NCI-H748 (cell line): ENCODE measurements at regions not wholly inside any gene's neighbourhood (a gene's known extent, or its start where the extent isn't known, plus 50 kb on each side); places are given as distances from the start of the nearest gene placed in this dataset.

ENCODE experiments used
- DNase-seq: peaks from one replicate; lab custom pipeline; 2025; ENCODE audit not compliant: unreplicated experiment; lab: John Stamatoyannopoulos, UW

DNA sequence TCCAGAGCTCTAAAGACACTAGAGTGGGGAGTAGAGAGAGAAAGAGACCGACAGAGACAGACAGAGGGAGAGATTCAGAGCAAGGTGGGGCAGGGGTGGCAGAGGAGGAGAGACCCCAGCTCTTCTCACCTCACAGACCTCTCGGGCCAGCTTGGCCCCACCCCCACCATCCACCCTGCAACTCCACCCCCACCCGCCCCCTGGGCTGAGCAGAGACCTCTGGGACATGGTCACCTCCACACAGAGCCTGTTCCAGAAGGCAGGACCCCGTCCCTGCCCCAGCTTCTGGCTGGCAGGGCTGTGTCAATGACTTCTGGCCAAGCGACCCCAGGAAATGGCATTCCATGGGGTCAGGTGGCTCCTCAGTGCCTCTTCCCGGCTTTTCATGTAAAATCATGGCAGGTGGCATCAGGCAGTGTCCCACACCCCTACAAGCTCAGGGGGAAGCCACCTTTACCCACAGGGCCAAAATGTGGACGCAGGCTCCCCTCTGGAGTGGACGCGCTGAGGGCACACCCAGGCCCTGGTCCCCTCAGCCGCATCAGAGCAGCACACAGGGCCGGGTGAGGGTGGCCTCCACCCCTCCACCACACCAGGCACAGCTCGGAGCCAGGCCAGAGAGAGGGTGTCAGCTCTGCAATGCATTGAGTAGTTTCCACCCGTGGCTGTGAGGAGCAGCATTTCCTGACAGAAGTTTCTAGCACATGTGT lies 131.2 kb upstream of the LPCAT1 start:
- DNase-seq, result no peak

DNA sequence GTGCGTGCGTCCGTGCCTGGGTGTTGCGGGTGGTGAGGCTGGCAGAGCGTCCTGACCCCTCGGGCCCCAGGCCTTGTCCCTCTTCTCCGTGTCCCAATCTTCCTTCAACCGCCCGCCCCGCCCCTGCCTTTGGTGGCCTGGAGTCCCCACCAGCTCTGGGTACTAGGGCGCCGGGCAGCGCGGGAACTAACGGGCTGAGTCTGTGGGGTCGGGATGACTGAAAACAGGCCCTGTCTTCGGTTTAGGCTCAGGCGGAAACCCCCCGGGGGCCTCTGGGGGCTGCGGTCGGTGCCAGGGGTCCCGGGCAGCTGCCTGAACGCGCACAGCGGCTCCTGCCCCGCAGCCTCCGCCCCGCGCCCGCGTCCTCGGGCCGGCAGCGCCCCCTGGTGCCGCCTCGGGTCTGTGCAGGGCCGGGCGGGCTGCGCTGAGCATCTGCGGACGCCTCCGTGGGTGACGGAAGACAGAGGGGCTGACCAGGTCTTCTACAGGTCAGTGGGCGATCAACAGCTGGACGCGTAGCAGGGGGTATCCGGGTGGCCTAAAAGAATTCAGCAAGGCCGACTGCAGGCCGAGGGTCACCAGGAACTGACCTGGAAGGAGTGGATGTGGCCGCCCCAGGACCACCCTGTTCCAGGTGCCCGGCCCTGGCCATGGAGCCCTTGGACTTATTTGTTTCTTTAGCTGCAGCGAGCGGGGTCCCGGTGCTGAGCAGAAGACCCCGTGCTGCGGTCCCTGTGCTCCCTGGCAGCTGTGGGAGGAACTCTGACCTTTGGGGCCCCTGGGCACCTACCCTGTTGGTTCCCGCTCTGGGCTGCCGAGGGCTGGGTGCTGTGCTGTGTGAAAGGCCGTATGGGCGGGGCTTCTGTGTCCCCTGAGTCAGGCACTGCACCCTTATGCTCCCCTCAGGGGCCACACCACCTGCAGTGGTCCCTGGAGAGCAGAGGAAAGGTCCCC lies 130.2 kb upstream of the LPCAT1 start:
- peak; percentile 44 for DNase-seq

DNA sequence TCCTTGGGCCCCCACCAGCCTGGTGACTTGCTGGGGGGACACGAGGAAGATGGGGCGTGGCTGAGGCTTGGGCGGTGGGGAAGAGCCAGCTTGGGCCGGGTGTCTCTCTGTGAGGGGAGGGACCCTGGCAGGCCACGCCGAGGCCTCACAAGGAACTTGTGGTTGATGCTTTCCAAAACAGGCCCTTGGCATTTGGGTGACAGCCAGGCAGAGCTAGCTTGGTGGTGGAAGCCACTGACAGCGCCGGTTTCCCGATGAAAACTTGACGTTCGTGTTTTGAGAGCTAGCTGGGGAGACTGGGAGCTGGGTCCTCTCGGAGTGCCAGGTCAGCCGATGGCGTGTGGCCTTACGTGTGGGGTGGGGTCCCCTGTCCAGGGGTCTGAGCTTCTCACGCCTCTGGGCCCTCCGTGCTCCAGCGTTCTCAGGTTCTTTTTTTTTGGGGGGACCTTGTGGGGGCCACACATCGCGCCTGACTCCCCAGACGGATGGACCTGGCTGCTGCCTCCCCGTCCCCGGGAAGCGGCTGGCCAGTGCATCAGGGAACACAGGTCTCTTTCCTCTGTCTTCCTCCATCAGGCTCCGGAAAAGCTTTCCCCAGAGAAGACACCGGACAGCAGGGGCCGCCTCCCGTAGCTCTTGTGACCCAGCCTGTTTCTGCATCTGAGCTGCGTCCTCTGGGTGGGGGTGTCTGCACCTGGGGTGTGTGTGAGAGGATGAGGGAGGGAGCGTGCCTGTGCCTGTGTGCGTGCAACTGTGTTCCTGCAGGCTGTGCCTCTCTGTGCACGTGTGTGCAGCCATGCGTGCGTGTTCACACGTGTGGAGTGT lies 129.3 kb upstream of the LPCAT1 start:
- no peak for DNase-seq

DNA sequence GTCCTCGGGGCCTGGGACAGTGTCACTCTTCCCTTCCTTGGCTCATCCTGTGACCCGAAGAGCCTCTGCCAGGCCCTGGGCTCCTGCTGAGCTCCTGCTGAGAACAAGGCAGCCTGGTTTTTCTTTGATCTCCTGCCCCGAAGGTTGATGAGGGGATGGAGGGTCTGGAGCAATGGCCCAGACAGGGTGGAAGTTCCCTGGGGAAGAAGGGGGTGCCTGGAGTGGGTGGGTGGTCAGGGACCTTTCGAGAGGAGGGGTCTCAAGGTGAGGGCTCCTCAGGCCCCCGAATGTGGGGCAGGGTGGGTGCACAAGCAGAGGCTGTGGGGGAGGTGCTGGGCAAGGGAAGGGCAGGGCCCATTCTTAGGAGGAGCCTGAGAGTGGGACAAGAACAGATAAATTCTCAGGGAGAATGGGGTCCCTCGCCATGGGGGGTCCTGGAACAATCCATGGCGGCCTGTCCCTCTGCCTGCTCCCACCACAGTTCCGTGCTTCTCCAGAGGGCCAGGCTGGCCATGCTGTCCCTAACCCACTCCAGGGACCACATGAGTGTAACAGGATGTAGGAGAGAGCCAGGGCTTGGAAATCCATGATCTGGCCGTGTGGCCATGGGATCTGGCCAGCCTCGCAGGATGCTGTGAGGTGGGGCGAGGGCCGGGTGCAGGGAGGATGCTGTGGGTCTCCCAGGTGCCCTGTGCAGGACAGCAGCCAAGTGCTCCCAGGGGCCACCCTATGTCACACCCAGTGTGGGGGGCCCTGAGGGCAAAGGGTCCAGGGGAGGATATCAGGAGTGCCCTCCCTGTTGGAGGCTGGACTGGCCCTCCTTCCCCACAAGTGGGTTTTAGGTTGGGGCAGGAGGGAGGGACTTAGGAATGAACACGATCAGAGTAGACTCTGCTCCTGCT lies 128.5 kb upstream of the LPCAT1 start:
- DNase-seq, result no peak

DNA sequence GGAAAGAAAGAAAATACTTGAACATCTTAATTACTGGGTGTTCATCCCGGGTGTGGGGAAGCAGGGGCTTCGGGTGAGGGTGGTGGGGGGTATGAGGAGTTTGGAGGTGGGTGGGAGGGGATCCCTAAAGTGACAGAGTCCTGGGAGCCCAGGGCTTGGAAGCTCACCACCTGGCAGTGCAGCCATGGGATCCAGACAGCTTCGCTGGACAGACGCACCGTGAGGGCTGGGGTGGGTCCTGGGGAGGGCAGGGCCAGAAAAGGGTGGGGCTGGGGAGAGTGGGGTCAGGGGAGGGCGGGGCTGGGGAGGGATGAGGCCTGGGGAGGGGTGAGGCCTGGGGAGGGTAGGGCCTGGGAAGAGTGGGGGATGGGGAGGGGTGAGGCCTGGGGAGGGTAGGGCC lies 127.5 kb upstream of the LPCAT1 start:
- DNase-seq, result no peak

DNA sequence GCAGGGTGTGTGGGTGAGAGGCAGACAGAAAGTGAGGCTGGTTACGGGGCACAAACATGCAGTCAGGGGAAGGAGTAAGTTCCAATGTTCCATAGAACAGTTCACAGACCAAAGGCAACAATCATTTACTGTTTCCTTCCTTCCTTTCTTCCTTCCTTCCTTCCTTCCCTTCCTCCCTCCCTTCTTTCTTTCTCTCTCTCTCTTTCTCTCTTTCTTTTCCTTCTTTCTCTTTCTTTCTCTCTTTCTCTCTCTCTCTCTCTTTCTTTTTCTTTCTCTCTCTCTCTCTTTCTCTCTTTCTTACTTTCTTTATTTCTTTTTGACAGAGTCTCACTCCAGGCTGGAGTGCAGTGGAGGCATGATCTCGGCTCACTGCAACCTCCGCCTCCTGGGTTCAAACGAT lies 125.8 kb upstream of the LPCAT1 start:
- no peak for DNase-seq

DNA sequence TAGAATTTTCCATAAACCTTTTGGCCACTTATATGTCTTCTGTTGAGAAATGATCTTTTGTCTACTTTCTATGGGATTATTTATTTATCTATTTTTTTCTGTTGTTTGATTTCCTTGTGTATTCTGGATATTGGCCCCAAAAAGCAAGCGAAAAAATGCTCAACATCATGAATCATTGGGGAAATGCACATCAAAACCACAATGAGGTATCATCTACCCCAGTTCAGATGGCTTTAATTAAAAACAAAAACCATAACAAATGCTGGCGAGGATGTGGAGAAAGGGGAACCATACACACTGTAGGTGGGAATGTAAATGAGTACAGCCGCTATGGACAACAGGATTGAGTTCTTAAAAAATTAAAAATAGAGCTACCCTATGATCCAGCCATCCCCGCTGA lies 125.0 kb upstream of the LPCAT1 start:
- no peak for DNase-seq

DNA sequence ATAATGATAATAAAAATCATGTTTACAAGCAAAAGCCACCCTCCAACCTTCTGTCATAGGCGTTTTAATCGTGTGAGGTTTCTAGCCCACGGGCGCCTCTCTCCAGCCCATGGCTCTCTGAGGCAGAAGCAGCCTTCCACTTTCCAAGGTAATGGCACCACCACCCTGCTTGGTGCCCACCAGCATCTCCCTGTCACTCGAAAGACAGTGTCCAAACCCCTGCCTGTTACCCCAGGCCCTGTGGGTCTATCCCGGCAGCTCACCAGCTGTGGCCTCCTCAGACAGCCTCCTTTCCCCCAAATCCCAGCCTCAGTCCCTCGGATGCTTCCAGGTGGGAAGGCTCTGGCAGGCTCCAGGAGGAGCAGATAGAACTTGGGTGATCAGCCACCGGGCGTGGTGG lies 123.8 kb upstream of the LPCAT1 start:
- DNase-seq, result no peak

DNA sequence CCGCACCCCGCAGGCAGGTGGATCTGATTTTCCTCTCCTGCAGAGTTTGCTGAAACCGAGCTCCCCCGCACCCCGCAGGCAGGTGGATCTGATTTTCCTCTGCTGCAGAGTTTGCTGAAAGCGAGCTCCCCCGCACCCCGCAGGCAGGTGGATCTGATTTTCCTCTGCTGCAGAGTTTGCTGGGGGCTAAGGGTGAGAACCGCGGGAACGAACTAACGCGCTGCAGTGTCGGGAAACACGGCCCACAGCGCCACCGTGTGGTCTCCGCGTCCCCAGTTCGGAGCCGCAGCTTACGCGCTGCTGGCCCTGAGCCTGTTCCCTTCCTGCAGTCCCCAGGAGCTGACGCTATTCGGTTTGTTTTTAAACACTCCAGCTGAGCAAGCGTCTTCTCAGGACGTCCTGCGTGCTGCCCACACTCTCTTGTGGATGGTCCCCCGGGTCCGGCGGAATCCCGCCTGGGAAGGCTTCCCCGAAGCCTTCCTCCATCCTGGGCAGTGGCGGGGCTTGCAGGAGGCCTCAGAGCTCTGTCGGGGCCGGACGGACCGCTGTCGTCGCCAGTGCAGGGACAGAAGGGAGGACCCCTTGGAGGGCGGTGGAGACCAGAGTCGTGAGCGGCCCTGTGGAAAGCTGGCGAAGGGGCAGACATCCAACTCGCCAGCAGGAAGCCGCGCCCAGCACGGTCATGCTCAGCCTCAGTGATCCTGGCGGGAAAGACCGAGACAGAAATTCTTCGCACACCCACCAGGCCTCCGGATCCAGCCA lies 121.2 kb upstream of the LPCAT1 start:
- DNase-seq, result peak; percentile 96

DNA sequence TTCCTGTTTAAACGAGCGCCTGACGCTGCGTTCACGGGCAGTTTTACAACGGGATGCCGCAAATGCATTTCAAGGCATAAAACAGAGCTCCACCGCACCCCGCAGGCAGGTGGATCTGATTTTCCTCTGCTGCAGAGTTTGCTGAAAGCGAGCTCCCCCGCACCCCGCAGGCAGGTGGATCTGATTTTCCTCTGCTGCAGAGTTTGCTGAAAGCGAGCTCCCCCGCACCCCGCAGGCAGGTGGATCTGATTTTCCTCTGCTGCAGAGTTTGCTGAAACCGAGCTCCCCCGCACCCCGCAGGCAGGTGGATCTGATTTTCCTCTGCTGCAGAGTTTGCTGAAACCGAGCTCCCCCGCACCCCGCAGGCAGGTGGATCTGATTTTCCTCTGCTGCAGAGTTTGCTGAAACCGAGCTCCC lies 120.6 kb upstream of the LPCAT1 start:
- peak; percentile 61 for DNase-seq

DNA sequence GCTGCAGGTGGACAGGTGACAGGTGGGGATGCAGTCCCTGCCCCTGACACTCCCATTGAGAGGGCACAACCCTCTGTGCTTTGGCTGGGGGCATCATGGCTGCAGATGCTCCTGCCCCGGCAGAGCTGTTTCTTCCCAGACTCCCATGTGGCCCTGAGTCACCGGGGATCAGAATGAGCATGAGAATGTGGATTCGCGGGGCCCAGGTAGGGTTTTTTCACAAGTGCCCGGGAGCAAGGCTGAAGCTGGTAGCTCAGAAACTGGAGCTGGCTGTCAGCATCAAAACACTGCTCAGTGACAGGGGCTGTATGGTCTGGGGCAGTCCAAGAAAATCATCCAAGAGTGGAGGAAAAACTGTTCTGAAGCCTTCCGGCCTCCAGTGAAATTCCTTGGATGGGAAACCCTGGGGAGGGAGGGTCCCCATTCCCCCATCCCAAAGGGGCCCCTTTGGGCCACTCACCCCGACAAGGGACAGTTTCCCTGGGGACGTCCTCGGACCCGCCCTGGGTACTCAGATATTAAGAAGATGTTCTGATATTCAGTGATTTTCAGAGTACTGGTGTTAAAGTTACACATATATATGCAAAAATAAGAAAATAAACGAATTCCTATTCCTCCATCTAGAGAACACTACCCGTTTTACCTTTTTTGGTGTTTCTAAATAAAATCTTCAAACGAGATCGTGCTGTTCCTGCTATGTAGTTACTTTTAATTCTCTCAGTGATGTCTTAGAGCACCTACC lies 120.1 kb upstream of the LPCAT1 start:
- DNase-seq, result peak; percentile 43

DNA sequence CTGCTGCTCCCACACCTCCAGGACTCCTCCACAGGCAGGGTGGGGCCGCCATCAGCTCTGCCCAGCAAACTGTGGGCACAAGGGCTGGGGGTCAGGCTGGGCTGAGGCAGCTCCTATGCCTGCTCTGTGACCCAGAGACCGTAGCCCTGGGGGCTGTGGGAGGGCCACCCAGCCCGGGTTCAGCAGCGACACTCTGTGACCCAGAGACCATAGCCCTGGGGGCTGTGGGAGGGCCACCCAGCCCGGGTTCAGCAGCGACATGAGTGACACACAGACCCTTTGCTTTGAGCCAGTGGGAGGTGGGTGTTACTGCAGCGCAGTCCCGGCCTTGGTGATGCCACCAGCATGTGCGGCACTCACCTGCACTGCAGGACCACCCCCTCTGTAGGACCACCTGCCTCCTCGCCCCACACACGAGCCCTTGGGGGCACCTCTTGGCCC lies 118.9 kb upstream of the LPCAT1 start:
- no peak for DNase-seq

DNA sequence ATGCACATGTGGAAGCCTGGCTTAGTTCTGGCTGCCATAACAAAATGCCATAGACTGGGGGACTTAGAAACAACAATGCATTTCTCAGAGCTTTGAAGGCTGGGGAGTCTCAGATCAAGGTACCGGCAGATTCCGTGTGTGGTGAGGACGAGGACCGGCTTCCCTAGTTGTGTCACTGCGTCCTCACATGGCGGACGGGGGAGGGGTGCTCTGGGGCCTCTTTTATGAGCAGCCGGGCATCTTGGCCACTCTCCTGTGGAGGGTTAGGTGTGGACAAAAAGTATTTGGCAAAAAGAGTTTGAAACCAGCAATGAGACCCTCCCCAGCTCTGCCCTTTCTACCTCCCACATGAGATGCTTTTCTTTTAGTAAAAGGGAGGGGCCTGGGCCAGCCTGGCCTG lies 118.5 kb upstream of the LPCAT1 start:
- no peak for DNase-seq

DNA sequence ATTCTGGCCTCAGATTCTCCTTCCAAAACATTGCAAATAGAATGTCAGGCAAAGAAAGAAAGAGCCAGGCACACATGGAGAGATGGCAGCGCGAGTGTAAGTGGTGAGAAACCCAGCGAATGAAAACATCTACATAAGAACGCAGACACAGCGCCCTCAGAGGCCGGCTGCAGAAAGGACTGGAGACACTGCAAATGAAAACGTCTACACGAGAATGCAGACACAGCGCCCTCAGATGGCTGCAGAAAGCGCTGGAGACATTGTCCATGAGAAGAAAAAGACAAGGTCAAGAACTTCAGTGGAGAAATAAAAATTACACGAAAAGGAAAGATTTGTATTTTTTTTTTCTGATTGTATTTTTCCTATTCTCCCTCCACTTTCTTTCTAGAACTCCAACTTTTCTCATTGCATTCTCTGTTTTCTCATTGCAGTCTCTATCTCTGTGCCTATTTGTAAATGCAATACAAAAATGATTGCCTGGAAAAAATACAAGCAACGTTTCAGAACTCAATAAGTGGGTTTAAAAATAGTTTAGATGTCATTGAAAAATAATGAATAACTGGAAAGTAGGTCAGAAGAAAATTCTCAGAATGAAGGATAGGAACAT lies 117.9 kb upstream of the LPCAT1 start:
- peak; percentile 99 for DNase-seq

DNA sequence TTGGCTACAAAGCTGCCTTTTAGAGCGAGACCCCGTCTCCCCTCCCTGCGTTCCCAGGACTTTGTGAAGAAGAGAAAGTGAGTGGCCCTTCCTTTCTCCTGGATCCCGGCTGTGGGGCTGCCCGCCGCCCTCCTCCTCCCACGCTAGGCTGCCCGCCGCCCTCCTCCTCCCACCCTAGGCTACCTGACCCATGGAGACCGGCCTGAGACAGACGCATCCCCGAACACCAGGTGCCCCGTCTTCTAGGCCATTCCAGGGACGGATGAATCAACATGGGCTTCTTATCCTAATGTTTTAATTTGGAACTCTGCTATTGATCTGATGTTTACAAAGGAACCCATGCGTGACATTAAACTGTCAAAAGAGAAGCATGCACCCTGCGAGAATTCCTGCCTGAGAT lies 117.3 kb upstream of the LPCAT1 start:
- peak; percentile 96 for DNase-seq

DNA sequence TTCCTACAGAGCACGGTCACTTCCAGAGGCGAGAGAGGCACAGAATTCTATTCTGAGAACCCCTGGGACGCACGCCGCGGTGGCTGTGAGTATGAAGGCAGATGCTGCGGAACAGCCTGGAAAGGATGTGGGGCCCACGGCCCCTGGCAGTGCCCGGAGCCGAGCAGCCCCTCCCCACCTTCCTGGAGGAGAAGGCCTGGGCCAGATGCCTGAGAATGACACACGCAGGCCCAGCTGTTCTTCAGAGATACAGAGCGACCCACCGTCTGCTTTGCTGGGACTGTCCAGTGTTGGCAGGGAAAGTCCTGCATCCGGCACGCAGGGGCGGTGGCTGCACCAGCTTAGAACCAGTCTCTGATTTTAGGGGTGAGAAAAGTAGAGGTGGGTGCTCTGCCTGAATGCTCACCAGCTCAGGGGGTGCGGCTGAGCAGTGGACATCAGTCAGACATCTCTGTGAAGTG lies 116.7 kb upstream of the LPCAT1 start:
- DNase-seq, result no peak

DNA sequence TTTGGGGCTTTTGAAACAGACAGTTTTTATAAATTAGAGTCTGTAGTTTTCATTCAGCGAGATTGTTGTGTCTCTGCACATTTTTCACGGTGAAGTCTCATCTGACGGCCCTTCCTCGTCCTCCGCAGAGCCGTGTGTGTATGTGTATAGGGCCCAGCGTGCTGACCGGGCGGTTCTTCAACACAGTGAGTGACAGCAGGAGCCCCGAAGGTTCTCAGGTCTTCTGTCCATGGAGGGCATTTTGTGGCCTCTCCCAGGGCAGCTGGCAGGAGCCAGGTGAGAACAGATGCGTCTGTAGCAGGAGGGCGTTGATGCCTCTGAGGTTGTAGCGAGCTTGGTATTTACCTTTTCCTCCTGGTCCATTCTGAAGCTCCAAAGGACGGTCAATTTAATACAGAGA lies 116.0 kb upstream of the LPCAT1 start:
- peak; percentile 88 for DNase-seq

DNA sequence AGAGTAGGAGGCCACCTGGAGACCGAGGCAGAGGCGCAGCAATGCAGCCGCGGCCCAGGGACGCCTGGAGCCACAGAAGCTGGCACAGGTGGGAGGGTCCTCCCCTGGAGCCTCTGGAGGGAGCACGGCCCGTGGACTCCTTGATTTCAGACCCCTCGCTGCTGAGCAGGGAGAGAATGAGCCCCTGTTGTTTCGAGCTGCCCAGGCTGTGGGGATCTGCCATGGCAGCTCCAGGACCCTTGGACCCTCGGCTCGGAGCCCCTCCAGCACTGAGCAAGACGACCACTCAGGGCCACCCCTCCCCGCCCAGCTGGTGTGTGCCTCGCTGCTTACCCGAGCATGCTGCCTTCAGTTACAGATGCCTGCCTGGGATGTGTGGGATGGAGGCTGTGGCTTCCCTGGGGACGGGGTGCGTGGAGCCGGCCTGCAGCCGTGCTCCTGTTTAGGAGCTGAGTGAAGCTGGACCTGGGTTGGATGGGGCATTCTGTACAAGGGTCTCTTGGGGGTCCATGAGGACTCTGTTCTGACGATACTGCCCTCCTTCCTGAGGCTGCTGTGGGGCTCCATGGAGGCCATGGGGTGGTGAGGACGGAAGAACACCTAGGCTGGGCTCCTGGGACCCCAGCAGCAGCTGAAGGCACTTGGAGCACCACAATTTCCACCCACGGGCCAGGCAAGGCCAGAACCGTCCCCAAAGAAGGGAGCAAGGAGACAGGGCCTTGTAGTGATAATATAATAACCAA lies 115.1 kb upstream of the LPCAT1 start:
- no peak for DNase-seq
